ENCODE measurements at regions not wholly inside any gene's neighbourhood (a gene's known extent, or its start where the extent isn't known, plus 50 kb on each side); places are given as distances from the start of the nearest gene placed in this dataset.
"Not testable (repeated sequence)": the region's sequence is repeated elsewhere in the genome, so short reads cannot be mapped to it uniquely, and the experiment has no call there.

DNA sequence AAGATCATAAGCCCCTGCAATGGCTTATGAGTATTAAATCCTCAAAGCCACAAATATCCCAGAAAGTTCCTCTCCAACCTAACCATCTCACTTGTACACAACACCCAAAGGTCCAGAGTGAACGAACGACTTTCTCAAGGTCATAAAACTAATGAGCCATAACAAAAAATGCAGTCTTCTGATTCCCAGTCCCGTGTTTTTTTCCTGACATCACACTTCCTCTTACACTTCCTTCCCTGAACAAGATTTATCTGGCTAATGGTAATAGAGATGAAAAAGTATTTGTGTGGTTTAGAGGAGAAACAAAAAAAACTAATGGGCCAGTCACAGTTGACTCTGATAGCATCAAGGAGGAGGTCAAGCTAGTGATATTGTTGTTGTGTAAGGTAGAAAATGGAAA, 99.5 kb upstream of the KLHL13 start:
- no peak for DNase-seq

DNA sequence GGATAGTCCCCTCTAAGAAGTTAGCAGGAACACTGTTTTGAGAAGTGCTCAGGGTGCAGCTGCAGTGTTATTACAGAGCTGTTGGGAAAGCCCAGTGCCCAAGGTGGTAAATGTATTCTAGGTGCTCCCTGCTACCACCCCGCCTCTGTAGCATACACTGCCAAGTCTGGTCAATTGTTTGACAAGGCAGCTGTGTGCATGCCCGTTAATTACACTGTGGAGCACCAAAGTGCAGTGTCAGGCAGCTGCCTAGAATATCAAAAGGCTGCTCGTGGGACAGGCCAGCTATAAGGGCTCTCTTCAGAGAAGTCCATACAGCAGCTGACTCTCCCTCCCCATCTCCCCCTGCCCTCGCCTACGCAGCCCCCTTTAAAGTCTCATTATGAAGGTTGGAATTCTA, 99.9 kb upstream of the KLHL13 start:
- no peak for DNase-seq

DNA sequence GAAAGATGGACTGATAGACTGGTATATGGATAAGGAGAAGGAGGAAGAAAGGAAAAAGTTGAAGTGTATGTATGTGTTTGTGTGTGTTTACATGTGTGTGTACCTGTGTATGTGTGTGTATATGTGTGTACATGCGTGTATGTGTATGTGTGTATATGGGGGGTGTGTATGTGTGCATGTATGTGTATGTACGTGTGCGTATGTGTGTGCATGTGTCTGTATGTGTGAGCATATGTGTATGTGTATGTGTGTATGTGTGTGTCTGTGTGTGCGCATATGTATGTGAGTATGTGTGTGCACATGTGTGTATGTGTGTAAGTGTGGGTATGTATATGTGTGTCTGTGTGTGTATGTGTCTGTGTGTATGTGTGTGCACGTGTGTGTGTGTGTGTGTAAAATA, 101.5 kb upstream of the KLHL13 start:
- no peak for DNase-seq

DNA sequence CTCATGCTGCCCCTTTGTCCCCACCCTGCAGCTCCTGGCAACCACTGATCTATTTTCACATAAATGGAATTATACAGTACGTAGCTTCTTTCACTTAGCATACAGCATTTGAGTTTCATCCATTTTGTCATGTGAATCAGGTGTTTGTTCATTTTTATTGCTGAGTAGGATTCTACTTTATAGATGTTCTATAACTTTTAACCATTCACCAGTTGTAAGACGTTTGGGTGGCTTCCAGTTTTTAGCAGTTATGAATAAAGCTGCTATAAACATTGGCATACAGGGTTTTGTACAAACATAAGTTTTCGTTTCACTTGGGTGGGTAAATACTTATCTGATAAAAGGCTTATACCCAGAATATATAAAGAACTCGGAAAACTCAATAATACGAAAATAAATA, 102.3 kb upstream of the KLHL13 start:
- DNase-seq, result no peak

DNA sequence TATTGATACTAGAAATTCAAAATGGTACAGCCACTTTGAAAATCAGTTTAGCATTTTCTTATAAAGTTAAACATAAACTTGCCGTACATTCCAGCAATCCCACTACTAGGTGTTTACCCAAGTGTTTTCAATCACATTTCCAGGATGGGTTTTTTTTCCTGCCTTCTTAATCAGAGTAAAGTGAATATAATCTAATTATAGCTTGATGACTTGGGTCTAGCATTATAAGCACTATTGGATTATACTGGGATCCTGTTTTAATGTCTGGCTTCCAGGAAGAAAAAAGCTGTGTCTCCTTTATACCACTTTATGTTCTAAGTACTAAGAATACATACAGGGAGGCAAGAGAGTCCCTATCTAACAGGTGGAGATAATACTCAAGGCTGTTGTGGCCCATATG, 103.3 kb upstream of the KLHL13 start:
- no peak for DNase-seq

DNA sequence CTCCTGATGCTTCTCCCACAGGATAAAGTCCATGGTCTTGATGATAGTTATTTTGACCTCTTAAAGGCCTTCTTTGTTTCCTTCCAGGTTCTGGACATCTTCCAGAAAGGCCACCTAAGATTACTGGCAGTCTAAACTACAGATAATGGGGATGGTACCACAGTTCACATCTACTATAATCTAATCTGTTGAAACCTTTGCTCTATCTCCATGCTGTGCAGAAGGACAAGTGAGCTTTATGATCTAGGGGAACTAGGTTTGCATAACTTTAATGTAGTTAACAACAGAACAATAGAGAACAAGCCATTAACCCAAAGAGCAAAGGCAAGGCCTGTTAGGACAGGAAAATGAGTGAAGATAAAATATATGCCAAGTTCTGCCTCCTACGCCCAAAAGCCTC, 103.9 kb upstream of the KLHL13 start:
- DNase-seq, result no peak

DNA sequence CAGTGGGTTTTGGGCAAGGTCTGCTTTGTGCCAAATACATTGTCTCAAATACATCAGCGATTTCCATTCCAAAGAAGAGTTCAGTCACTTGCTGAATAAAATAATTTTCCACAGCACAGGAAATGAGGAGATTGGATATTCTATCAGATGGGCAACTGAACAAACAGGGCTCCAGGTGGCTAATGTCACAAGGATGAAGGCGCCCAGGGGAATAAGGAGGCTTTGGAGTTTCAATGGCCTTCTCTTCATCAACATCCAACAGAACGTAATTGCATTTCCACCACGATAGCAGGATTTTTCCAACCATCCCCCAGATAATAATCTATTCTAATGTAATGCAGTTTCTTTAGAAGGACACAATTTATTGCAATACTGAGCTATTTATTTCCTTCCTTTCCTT, 104.7 kb upstream of the KLHL13 start:
- DNase-seq, result no peak

DNA sequence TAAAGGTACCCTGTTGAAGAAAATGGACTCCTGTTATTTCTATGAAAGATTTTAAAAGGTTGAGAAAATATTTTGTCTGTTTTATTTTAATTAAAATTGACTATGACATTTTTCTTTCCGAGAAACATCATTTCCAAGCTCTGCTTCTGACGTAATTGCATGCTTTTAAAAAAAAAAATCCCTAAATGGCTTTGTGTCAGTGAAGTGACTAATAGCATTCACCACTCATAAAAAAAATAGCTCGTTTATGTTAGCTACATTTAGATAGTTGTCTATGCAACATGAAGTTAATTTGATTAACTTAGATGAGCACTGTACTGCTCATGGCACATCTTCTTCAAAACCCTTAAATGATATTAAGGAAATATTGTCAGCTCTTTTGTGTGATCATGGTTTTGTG, 105.1 kb upstream of the KLHL13 start:
- DNase-seq, result no peak

DNA sequence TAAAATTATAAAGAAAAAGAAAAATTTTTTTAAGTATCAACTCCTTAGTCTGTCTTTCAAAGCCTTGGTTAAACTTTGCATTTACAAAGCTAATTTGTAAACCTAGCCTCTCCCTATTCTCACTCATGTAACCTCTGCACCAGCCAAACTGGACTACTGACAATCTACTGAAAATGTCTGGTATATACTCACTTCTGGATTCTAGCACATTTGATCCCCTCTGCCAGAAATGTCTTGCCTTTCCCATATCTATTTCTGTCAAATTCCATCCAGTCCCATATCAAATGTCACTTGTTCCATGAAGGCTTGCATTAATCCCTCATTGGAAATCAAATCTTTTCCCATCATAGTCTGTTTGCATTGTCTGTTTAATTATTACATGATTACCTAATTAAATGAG, 105.8 kb upstream of the KLHL13 start:
- DNase-seq, result no peak

DNA sequence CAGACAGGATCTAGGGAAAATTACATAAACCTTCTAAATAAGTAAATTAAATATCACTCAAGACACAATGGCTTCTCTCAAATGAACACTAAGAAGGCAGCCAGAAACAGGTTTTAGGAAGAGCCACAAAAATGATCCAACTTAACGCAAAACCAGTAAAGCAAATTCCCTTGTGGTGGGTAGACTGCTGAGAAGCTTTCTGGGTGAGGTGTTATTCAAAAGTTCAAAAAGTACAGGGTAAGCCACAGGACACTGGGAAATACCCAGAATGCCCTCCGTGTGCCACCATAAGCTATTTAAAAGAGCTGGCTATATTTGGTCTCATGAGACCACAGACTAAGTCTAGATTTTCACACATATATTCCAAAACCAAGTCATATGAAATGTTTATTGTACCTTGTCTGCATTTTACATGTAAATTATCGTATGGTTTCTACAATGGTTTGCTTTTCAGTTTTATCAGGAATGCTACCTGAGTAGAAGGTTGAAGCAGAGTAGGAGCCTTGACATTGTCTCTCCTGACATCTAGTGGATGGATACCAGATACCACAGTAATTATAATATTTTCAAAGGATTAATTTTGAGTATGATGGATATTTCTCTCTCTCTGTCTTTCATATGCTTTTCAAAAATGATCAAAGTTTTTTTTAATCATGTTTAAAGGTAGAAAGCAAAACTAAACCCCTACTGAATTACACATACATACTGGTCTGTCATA, 109.3 kb upstream of the KLHL13 start:
- DNase-seq, result no peak

DNA sequence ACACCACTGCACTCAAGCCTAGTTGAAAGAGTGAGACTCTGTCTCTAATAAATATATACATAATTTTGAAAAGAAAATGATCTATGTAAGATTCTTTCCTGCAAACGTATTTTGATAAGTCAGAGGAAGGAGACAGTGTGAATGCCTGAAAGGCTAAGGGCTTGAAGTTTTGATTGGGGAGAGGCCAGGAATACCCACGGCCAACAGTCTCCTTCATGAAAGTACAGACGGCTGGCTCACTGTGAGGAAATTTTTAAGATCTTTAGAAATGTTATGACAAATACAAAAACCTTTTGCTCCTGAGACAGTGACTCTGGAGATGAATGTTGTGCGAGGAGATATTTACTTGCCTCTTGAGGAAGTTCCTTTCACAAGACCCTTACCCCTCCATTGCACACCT, 111.4 kb upstream of the KLHL13 start:
- no peak for DNase-seq

DNA sequence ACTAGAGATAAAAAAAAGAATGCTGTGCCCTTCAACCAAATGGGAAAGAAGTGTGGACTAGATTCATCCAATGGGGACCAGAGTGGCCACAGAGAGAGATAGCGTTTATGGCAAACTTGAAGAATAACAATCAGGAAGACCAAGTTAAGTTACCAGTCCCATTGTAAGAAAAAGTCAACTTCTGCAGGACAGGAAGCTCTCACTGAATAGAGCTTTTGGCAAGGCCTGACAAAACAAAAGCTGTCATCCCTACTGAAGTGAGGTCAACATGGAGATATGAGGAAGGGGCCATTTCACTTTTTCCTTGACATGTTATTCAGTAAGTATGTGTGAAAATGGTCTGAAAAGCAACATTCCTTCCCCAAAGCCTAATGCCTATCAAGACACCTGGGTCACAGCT, 111.8 kb upstream of the KLHL13 start:
- no peak for DNase-seq

DNA sequence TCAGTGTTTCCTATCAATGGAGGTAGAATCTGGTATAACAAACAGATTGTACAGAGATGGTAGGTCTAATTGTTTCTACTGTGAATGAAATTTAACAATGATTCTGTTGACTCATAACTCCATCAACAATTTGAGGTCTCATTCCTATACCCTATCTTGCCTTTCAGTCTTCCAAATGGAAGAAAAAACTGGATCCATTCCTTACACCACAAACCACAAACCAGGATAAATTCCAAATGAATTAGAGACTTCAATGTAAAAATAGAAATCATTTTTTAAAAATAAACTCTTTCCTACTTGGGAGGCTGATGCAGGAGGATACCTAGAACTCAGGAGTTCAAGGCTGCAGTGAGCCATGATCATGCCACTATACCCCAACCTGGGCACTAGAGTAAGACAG, 114.4 kb upstream of the WDR44 start:
- DNase-seq, result no peak

DNA sequence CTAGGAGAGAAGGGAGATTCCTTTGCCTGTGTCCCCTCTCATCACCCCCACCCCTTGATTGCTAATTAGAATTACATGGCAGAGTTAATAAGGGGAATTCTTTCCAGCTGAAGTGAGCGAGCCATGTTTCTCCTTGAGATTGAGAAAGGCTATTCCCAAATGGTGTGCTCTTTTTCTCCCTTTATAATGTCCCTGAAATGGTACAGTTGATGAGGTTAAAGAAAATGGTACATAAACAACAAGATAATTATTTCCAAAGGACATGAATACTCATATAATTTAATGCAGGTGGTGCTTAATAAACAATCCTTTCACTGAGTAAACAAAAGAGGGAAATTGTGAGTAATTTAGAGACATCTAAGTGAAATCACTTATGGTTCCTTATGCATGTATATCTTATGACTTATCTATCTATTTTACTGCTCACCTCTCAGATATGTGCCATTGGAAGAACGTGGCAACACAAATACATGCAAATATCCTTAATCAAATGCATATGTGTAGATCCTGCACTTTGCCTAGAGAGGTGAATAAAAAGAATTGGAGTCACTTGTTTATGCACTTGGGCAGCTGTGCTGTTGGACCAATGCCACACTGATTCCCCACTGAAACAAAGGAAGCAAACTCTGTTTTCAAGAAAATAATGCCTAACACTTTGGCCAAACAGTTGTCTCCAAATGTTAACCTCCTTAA, 106.6 kb upstream of the WDR44 start:
- no peak for DNase-seq

DNA sequence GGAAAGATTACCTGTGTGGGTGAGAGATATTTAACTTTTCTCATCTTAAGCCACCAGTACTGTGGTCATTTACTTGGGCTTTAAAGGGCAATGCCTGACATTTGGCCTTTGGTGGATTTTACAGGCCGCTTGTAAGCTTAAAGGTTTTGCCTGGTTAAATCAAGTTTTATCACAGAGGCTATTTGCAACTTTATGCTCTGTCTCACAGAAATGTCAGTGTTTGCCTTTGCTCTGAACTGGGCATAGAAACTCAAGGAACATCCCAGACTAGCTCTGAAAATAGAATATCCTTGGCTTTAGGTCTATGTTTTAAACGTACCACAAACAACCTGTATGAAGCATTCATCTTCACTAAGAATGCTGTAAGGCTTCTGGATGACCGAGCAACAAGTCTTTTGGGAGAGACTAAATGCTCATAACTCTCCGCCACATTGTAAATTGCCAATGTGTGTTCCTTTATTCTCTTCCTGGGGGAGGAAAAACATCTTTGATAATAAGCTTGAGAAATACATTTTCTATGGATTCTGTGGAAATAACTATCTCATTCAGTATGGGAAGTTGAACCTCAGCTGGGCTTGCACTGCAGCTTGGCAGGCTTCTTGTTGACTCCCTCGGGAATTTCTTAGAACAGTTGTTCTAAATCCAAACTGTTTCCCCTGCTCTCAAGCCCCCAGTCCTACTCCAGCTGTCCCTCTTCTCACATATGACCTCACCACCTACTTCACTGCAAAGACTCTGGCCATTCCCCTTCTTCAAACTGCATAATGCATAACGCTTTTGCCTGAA, 105.8 kb upstream of the WDR44 start:
- no peak for DNase-seq

DNA sequence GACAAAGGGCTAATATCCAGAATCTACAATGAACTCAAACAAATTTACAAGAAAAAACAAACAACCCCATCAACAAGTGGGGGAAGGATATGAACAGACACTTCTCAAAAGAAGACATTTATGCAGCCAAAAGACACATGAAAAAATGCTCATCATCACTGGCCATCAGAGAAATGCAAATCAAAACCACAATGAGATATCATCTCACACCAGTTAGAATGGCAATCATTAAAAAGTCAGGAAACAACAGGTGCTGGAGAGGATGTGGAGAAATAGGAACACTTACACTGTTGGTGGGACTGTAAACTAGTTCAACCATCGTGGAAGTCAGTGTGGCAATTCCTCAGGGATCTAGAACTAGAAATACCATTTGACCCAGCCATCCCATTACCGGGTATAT, 98.9 kb upstream of the WDR44 start:
- not testable (repeated sequence) for DNase-seq

DNA sequence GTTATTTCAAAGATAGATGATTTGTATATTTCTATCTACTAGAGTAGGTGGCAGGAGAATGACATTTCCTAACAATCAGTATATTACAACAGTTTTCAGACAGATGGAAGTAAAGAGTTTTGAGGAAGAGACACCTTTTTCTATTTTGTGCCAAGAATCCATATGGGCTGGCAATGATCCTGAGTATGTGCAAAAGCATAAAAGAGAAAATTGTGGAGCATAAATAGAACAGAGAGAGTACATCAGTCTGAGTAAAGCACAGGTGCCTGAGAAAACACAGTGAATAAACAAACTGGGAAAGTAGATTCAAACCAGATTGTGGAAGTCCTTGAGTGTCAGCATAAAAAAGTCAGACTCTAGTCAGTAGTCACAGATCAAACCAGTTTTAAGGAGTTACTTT, 96.8 kb upstream of the WDR44 start:
- DNase-seq, result no peak

DNA sequence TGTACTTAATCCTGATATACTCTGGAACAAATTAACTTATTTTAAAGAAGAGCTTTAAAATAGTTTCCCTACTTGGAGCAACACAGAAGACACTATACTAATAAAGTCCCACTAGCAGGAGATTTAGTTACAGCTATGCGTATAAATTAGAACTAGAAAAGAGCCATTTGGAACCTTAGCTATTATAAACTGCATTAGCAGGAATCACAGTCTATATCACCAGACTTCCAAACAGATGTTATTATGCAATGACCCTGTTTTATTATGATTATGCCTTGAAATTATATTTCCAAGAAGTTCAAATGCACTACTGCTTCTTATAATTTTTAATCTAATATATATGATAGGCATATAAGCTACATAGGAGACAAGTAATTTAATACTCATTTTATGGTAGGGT, 95.5 kb upstream of the WDR44 start:
- DNase-seq, result no peak

DNA sequence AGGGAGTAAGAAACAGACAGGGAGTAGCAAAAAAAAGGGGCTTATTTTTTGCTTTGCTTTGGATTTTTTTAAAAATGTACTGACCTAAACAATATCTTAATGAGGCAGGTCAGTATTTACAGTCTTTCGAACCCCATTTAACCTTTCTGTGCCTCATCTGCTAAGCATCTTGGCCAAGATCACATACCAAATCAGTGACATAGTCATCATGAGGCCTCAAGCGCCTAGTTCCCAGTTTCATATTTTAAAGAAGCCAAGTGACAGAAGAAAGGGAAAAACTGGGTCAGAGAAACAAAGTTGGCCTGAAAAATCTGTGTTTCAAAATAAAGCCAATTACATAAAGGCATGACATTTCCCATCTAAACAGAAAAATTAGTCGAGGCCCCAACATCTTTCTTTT, 94.6 kb upstream of the WDR44 start:
- no peak for DNase-seq

DNA sequence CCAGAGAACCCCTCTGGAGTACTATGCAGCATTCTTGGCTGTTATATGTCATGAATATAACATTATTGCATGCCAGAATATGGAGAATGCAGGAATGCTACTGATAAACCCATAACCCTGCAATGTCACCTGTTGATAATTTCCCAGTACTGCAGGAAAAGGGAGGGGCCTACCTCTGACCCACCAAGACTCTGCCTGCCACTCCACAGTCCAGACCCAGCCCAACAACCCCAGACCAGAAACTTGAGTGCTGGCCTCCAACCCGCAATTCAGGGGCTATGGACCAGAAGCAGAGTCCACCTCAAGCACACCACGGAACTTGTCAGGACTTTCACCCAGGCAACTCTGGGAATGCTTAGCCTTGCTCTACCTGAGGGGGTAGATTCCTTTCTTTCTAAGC, 92.9 kb upstream of the WDR44 start:
- no peak for DNase-seq

DNA sequence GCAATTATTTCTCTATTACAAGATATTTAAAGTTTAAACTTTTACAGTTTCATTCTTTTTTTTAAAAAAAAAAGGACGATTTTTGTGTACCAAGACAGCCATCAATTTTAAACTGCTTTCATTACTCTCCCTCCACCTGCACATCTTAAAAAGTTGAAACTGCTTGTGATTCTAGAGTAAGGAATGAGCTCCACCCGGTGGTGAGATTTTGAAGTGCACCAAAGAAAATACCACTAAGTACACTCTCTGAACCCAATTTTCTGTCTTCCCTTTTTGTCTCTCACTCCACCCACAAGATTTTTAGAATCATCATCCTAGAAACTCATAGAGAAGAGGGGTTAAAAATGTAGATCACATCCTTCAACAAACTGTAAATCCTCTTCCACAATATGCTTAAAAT, 91.3 kb upstream of the WDR44 start:
- DNase-seq, result peak; percentile 11

DNA sequence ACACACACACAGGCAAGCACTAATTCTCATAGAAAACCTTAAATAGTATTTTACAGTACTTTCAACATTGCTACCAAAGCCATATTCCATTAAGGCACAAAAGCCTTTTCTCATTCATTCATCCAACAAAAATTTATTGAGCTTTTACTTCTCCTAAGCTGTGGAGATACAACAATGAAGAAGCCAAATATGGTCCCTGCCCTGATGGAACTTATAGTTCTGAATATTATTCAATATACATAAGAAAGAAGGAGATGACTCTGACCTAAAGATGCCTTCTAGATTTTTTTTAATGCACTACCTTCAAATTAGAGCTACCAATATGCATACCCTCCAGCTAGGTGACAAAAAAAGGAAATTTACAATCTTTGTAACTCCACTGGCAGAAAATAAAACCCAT, 90.0 kb upstream of the WDR44 start:
- no peak for DNase-seq

DNA sequence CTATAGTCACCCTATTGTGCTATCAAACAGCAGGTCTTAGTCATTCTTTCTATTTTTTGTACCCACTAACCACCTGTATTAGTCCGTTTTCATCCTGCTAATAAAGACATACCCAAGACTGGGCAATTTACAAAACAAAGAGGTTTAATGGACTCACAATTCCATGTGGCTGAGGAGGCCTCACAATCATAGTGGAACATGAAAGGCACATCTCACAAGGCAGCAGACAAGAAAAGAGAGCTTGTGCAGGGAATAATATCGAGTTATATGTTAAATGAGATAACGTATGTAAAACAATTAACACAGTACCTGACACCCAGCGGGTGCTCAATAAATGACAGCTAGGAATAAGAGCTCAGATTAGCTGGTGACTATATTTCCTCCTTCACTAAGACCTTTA, 88.1 kb upstream of the WDR44 start:
- no peak for DNase-seq

DNA sequence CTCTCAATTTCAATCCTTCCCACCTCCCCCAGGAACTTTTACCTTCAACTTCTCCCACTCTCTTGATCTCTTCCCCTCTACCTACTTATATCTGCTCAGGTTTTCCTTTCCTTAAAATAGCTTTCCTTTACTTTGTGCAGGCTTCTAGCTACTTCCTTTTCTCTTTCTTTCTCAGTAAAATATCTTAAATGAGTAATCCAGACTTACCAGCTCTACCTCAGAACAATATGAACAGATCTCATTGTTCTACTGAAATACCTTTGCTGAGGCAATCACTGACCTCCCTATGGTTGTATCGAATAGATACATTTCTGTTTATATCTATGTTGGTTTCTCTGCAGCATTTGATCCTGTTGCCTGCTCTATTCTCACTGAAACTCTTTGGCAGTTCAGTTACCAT, 86.7 kb upstream of the WDR44 start:
- DNase-seq, result no peak
